GM12878 (cell line): ENCODE measurements at regions not wholly inside any gene's neighbourhood (a gene's known extent, or its start where the extent isn't known, plus 50 kb on each side); places are given as distances from the start of the nearest gene placed in this dataset.

Experiments used
- ASH2L ChIP-seq: fragments of 300-600, 200-600 bp; sonication (generic); IDR thresholded peaks from 2 replicates; pipeline ENCODE4 v1.6.1; 2017; ENCODE audit warnings: low read depth, mild to moderate bottlenecking, borderline replicate concordance
- BACH1 ChIP-seq: fragments of 450-650 bp; IDR thresholded peaks from 2 replicates; pipeline ENCODE4 v1.6.1; 2017; ENCODE audit warnings: mild to moderate bottlenecking, borderline replicate concordance
- CHD1 ChIP-seq: IDR thresholded peaks from 2 replicates; pipeline ENCODE4 v1.6.1; 2012; ENCODE audit warnings: low read depth, low read length, improper control_type of control experiment
- E4F1 ChIP-seq: fragments of 450-650 bp; IDR thresholded peaks from 2 replicates; pipeline ENCODE4 v1.6.1; 2018; ENCODE audit warnings: borderline replicate concordance, mild to moderate bottlenecking; ENCODE audit not compliant: partially characterized antibody
- MYB ChIP-seq: fragments of 150-350 bp; IDR thresholded peaks from 2 replicates; pipeline ENCODE4 v1.6.1; 2014; ENCODE audit warnings: mild to moderate bottlenecking, low read depth, low read length, borderline replicate concordance
- MYC ChIP-seq: IDR thresholded peaks from 2 replicates; pipeline ENCODE4 v1.6.1; 2011; ENCODE audit warnings: mild to moderate bottlenecking, low read length, moderate library complexity, inconsistent platforms; ENCODE audit not compliant: insufficient read depth, insufficient replicate concordance, insufficient read length, severe bottlenecking
- POLR2A ChIP-seq: IDR thresholded peaks from 2 replicates; pipeline ENCODE4 v1.6.1; 2011; ENCODE audit warnings: low read depth, mild to moderate bottlenecking, low read length
- POU2F2 ChIP-seq: IDR thresholded peaks from 3 replicates; pipeline ENCODE4 v1.6.1; 2011; ENCODE audit warnings: low read depth, mild to moderate bottlenecking, low read length, borderline replicate concordance
- RFX5 ChIP-seq: IDR thresholded peaks from 2 replicates; pipeline ENCODE4 v1.6.1; 2011; ENCODE audit warnings: low read depth, low read length, improper control_type of control experiment
- SMARCA5 ChIP-seq: fragments of 450-650 bp; IDR thresholded peaks from 2 replicates; pipeline ENCODE4 v1.6.1; 2017; ENCODE audit warnings: mild to moderate bottlenecking
- TCF7 ChIP-seq: IDR thresholded peaks from 2 replicates; pipeline ENCODE4 v1.6.1; 2014; ENCODE audit warnings: antibody characterized with exemption, borderline replicate concordance
- YY1 ChIP-seq: IDR thresholded peaks from 2 replicates; pipeline ENCODE4 v1.6.1; 2011; ENCODE audit warnings: low read depth, mild to moderate bottlenecking, low read length

- TF ChIP-seq POLR2A, result no peak
- TF ChIP-seq YY1, result no peak
- TF ChIP-seq ASH2L, result no peak
- no peak for TF ChIP-seq BACH1
- no peak for TF ChIP-seq MYB
- no peak for TF ChIP-seq POU2F2
- TF ChIP-seq RFX5, result no peak
- TF ChIP-seq SMARCA5, result no peak
- no peak for TF ChIP-seq MYC
- no peak for TF ChIP-seq E4F1
- no peak for TF ChIP-seq CHD1
- TF ChIP-seq TCF7, result no peak
Measured at GRCh38 chr22:22712092-22712658, 67.8 kb downstream of the GGTLC2 start (continued).
